Transverse colon (tissue), 4 donors: ENCODE measurements at regions not wholly inside any gene's neighbourhood (a gene's known extent, or its start where the extent isn't known, plus 50 kb on each side); places are given as distances from the start of the nearest gene placed in this dataset.

Experiments
- POLR2AphosphoS5 ChIP-seq, 3 donors: sonication (generic); formaldehyde crosslinking; IDR thresholded peaks; one replicate each; pipeline ENCODE4 v1.6.1; 2016; ENCODE audit warnings: antibody characterized with exemption in 3 of 3
- TF ChIP-seq, protein P1 (sequence below), 5 experiments: fragments of 200-600 bp in 3 of 5; fragments of 450-650 bp in 2 of 5; sonication (generic) in 3 of 5; IDR thresholded peaks; 1 replicate in 2 of 5; 2 replicates in 3 of 5; pipeline ENCODE4 v1.5.1; 2016 to 2017; ENCODE audit warnings: antibody characterized with exemption in 5 of 5, inconsistent platforms in 3 of 5, mild to moderate bottlenecking in 2 of 5, moderate library complexity in 1 of 5

GRCh38 chr1:165034136-165034809, 322.2 kb downstream of the LMX1A start:
- TF ChIP-seq, protein P1, sequence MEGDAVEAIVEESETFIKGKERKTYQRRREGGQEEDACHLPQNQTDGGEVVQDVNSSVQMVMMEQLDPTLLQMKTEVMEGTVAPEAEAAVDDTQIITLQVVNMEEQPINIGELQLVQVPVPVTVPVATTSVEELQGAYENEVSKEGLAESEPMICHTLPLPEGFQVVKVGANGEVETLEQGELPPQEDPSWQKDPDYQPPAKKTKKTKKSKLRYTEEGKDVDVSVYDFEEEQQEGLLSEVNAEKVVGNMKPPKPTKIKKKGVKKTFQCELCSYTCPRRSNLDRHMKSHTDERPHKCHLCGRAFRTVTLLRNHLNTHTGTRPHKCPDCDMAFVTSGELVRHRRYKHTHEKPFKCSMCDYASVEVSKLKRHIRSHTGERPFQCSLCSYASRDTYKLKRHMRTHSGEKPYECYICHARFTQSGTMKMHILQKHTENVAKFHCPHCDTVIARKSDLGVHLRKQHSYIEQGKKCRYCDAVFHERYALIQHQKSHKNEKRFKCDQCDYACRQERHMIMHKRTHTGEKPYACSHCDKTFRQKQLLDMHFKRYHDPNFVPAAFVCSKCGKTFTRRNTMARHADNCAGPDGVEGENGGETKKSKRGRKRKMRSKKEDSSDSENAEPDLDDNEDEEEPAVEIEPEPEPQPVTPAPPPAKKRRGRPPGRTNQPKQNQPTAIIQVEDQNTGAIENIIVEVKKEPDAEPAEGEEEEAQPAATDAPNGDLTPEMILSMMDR (IDR thresholded peaks at IDR 0.05): no peak
- TF ChIP-seq POLR2AphosphoS5 (IDR thresholded peaks at IDR 0.05): no peak
